H1 (cell line): ENCODE measurements at regions not wholly inside any gene's neighbourhood (a gene's known extent, or its start where the extent isn't known, plus 50 kb on each side); places are given as distances from the start of the nearest gene placed in this dataset.

Experiments used
- BACH1 ChIP-seq: IDR thresholded peaks from 2 replicates; pipeline ENCODE4 v1.6.1; 2012; ENCODE audit warnings: low read length, improper control_type of control experiment
- CBX8 ChIP-seq: fragments of 300-800, 300-1000 bp; sonication (generic); IDR thresholded peaks from 2 replicates; pipeline ENCODE4 v1.7.1; 2016; ENCODE audit warnings: low read depth, low read length, borderline replicate concordance
- EP300 ChIP-seq, 2 experiments: IDR thresholded peaks; 1 replicate in 1 of 2; 2 replicates in 1 of 2; pipeline ENCODE4 v1.6.1; 2011 to 2012; ENCODE audit warnings: low read depth in 2 of 2, low read length in 2 of 2, mild to moderate bottlenecking in 2 of 2, borderline replicate concordance in 1 of 2, inconsistent platforms in 1 of 2, moderate library complexity in 1 of 2
- POLR2A ChIP-seq, 2 experiments: IDR thresholded peaks; 1 replicate in 1 of 2; 2 replicates in 1 of 2; pipeline ENCODE4 v1.6.1; 2011; ENCODE audit warnings: low read depth in 2 of 2, low read length in 2 of 2, mild to moderate bottlenecking in 2 of 2; ENCODE audit errors: control extremely low read depth in 1 of 2
- RFX5 ChIP-seq: IDR thresholded peaks from 2 replicates; pipeline ENCODE4 v1.6.1; 2011; ENCODE audit warnings: low read depth, low read length, improper control_type of control experiment, borderline replicate concordance
- TAF1 ChIP-seq: IDR thresholded peaks from 2 replicates; pipeline ENCODE4 v1.6.1; 2011; ENCODE audit warnings: mild to moderate bottlenecking, low read depth, low read length
- TEAD4 ChIP-seq: IDR thresholded peaks from 2 replicates; pipeline ENCODE4 v1.6.1; 2012; ENCODE audit warnings: low read depth, low read length, inconsistent platforms, mixed read lengths
- YY1 ChIP-seq: IDR thresholded peaks from 2 replicates; pipeline ENCODE4 v1.6.1; 2011; ENCODE audit warnings: low read depth, mild to moderate bottlenecking, low read length
- TF ChIP-seq, protein P1 (sequence below): IDR thresholded peaks from 2 replicates; pipeline ENCODE4 v1.6.1; 2012; ENCODE audit warnings: low read length, inconsistent platforms
- TF ChIP-seq, protein P2 (sequence below), 3 experiments: IDR thresholded peaks; 1 replicate in 2 of 3; 2 replicates in 1 of 3; pipeline versions ENCODE4 v1.5.1 to v1.6.1; 2011; ENCODE audit warnings: low read length in 3 of 3, mild to moderate bottlenecking in 3 of 3, inconsistent platforms in 2 of 3, low read depth in 1 of 3, moderate library complexity in 1 of 3; ENCODE audit not compliant: insufficient read depth in 1 of 3; ENCODE audit errors: control extremely low read depth in 1 of 3
- TF ChIP-seq, protein P3 (sequence below): IDR thresholded peaks from 2 replicates; pipeline ENCODE4 v1.6.1; 2011; ENCODE audit warnings: low read length, improper control_type of control experiment

DNA sequence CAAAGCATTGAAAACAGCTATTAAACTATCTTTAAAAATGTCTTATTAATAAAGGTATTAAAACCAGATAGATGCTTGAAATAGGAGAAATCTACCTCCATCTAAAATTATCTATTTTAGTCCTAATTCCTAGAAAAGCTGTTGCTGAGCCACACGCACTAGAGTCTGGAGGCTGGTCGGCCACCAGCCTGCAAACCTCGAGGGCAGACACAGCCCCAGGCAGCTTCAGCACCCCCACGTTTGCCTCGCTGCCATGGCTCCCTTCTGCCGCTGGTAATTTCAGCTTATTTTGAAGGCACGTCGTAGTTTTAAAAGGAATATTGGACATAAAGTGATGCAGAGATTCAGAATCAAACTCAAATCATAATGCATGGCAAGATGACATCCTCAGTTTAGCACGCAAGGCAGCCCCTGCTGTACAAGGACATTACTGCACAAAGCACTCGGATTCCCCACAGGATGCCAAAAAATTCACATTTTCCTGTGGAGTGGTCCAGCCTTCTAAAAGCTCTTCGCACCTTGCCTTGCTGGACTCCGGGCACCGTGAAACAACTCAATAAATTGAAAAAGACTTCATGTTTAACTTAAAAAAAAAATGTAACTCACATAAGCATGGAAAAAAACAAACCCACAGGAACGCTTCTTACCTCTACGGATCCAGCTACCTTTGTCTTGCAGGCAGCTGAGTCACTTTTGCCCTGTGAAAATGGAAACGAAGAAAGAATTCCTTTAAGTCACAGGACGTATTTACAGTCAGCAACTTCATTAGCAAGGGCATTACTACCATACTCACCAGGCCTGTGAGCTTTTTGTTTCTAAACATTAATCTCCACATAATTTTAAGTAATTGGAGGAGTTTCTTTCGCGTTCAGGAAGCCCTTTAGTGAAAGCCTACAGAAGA, 143.4 kb upstream of the RPS6KA2 start:
- TF ChIP-seq, protein P1, sequence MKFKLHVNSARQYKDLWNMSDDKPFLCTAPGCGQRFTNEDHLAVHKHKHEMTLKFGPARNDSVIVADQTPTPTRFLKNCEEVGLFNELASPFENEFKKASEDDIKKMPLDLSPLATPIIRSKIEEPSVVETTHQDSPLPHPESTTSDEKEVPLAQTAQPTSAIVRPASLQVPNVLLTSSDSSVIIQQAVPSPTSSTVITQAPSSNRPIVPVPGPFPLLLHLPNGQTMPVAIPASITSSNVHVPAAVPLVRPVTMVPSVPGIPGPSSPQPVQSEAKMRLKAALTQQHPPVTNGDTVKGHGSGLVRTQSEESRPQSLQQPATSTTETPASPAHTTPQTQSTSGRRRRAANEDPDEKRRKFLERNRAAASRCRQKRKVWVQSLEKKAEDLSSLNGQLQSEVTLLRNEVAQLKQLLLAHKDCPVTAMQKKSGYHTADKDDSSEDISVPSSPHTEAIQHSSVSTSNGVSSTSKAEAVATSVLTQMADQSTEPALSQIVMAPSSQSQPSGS: no peak
- TF ChIP-seq, protein P2, sequence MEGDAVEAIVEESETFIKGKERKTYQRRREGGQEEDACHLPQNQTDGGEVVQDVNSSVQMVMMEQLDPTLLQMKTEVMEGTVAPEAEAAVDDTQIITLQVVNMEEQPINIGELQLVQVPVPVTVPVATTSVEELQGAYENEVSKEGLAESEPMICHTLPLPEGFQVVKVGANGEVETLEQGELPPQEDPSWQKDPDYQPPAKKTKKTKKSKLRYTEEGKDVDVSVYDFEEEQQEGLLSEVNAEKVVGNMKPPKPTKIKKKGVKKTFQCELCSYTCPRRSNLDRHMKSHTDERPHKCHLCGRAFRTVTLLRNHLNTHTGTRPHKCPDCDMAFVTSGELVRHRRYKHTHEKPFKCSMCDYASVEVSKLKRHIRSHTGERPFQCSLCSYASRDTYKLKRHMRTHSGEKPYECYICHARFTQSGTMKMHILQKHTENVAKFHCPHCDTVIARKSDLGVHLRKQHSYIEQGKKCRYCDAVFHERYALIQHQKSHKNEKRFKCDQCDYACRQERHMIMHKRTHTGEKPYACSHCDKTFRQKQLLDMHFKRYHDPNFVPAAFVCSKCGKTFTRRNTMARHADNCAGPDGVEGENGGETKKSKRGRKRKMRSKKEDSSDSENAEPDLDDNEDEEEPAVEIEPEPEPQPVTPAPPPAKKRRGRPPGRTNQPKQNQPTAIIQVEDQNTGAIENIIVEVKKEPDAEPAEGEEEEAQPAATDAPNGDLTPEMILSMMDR (IDR thresholded peaks at IDR 0.05; ENCODE audit: control extremely low read depth in 1 of 3, insufficient read depth in 1 of 3, low read depth in 1 of 3, low read length in 3 of 3): peak in 2 of 3 experiments; percentile 10 to 12; a peak in 2 of 4 replicates
- TF ChIP-seq RFX5 (no peak), CBX8 (no peak), BACH1 (peak; percentile 83), TEAD4 (no peak), TAF1 (no peak), YY1 (no peak), POLR2A (IDR thresholded peaks at IDR 0.05; ENCODE audit: control extremely low read depth in 1 of 2, low read depth in 2 of 2, low read length in 2 of 2) (no peak), EP300 (IDR thresholded peaks at IDR 0.05; ENCODE audit: borderline replicate concordance in 1 of 2, low read depth in 2 of 2, low read length in 2 of 2) (no peak)
- TF ChIP-seq, protein P3, sequence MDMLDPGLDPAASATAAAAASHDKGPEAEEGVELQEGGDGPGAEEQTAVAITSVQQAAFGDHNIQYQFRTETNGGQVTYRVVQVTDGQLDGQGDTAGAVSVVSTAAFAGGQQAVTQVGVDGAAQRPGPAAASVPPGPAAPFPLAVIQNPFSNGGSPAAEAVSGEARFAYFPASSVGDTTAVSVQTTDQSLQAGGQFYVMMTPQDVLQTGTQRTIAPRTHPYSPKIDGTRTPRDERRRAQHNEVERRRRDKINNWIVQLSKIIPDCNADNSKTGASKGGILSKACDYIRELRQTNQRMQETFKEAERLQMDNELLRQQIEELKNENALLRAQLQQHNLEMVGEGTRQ: no peak
